ENCODE measurements at regions not wholly inside any gene's neighbourhood (a gene's known extent, or its start where the extent isn't known, plus 50 kb on each side); places are given as distances from the start of the nearest gene placed in this dataset.

GRCh38 chr4:79652232-79652631 lies 244.2 kb upstream of the GK2 start:
- Histone ChIP-seq H3K27me3 (no peaks in the 10 kb centered on the region), H3K9me3 (no peaks in the 10 kb centered on the region), H3K36me3 (no peaks in the 10 kb centered on the region), H3K4me3 (no peak overlapping the region), H3K27ac (no peak overlapping the region), H3K4me1 (ENCODE audit: insufficient read depth) (no peaks in the 10 kb centered on the region)
- 3 to 10% (median 4%) methylated on average over 4 of the region's 4 CpGs for WGBS, 3 donors
- intact Hi-C loops (cut with DNase I) = no loop called here
- TF ChIP-seq EP300 (IDR thresholded peaks at IDR 0.05) (no peak), POLR2A (IDR thresholded peaks at IDR 0.05) (no peak), CTCF (IDR thresholded peaks at IDR 0.05) (no peak)
- DNase-seq = no peak

DNA sequence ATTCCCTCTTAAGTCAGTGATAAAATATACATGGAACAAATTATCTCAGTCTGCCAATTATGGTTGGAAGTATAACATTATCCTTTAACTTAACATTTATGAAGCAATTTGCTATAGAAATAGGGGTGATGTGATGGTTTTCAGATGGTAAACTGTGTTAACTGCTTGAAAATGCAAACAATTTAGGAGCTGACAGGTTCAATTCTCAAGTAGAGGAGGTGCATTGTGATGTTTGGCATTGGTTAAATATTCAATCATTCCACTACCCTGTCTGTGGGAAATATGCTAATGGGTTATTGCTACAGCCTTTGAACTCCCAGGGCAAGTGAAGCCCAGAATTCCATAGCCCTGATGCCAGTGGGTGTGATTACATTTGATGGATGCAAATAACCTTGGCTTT lies 243.4 kb upstream of the GK2 start:
- no peaks in the 10 kb centered on the region for H3K9me3 ChIP-seq
- no peak overlapping the region for H3K27ac ChIP-seq
- intact Hi-C loops (cut with DNase I) = no loop called here
- H3K4me3 ChIP-seq = no peak overlapping the region
- DNase-seq = no peak
- H3K36me3 ChIP-seq = no peaks in the 10 kb centered on the region
- no peaks in the 10 kb centered on the region for H3K4me1 ChIP-seq (ENCODE audit: insufficient read depth)
- TF ChIP-seq EP300 (IDR thresholded peaks at IDR 0.05) (no peak), CTCF (IDR thresholded peaks at IDR 0.05) (no peak), POLR2A (IDR thresholded peaks at IDR 0.05) (no peak)
- H3K27me3 ChIP-seq = no peaks in the 10 kb centered on the region

GRCh38 chr4:79650794-79651431 lies 242.9 kb upstream of the GK2 start:
- no peak overlapping the region for H3K4me3 ChIP-seq
- 43 to 47% (median 47%) methylated on average over 3 of the region's 3 CpGs for WGBS, 3 donors
- TF ChIP-seq CTCF (IDR thresholded peaks at IDR 0.05) = no peak
- no peaks in the 10 kb centered on the region for H3K9me3 ChIP-seq
- no peaks in the 10 kb centered on the region for H3K27me3 ChIP-seq
- no peak overlapping the region for H3K27ac ChIP-seq
- H3K36me3 ChIP-seq = no peaks in the 10 kb centered on the region
- intact Hi-C loops (cut with DNase I) = no loop called here
- no peak for DNase-seq
- no peaks in the 10 kb centered on the region for H3K4me1 ChIP-seq (ENCODE audit: insufficient read depth)

GRCh38 chr4:79650217-79650616 lies 242.2 kb upstream of the GK2 start:
- H3K9me3 ChIP-seq = no peaks in the 10 kb centered on the region
- H3K27ac ChIP-seq = no peak overlapping the region
- DNase-seq = no peak
- H3K4me1 ChIP-seq (ENCODE audit: insufficient read depth) = no peaks in the 10 kb centered on the region
- intact Hi-C loops (cut with DNase I) = no loop called here
- H3K36me3 ChIP-seq = no peaks in the 10 kb centered on the region
- no peak for TF ChIP-seq EP300 (IDR thresholded peaks at IDR 0.05)
- TF ChIP-seq CTCF (IDR thresholded peaks at IDR 0.05) = no peak
- TF ChIP-seq POLR2A (IDR thresholded peaks at IDR 0.05) = no peak
- H3K4me3 ChIP-seq = no peak overlapping the region
- no peaks in the 10 kb centered on the region for H3K27me3 ChIP-seq
- WGBS, 3 donors = 95 to 100% (median 96%) methylated on average over 2 of the region's 2 CpGs

All from ovary (tissue), 7 donors.